BLaER1 treated with 17β-estradiol and CSF1 and Interleukin-3, amounts not matched to agents 10 nM and 100 nM (cell line): ENCODE measurements at regions not wholly inside any gene's neighbourhood (a gene's known extent, or its start where the extent isn't known, plus 50 kb on each side); places are given as distances from the start of the nearest gene placed in this dataset.

ENCODE experiments used
- H3K27ac ChIP-seq, 11 experiments: shearing (Covaris generic); formaldehyde crosslinking; 2 replicates each; pipeline ENCODE4 v1.8.1; 2022
- H3K27me3 ChIP-seq, 11 experiments: shearing (Covaris generic); formaldehyde crosslinking; 2 replicates each; pipeline ENCODE4 v1.8.1; 2022
- H3K36me3 ChIP-seq, 11 experiments: shearing (Covaris generic); formaldehyde crosslinking; 2 replicates each; pipeline ENCODE4 v1.8.1; 2022
- H3K4me1 ChIP-seq, 10 experiments: shearing (Covaris generic); formaldehyde crosslinking; 2 replicates each; pipeline ENCODE4 v1.8.1; 2022
- H3K4me2 ChIP-seq, 11 experiments: shearing (Covaris generic); formaldehyde crosslinking; 2 replicates each; pipeline ENCODE4 v1.8.1; 2022
- H3K4me3 ChIP-seq, 10 experiments: shearing (Covaris generic); formaldehyde crosslinking; 2 replicates each; pipeline ENCODE4 v1.8.1; 2022
- H3K9ac ChIP-seq, 11 experiments: shearing (Covaris generic); formaldehyde crosslinking; 2 replicates each; pipeline ENCODE4 v1.8.1; 2022
- H3K9me3 ChIP-seq, 11 experiments: shearing (Covaris generic); formaldehyde crosslinking; replicated peaks in 1 of 11; 2 replicates each; pipeline ENCODE4 v1.8.1; 2022
- H4K20me1 ChIP-seq, 11 experiments: shearing (Covaris generic); formaldehyde crosslinking; 2 replicates each; pipeline ENCODE4 v1.8.1; 2022
- Cebpa-rat ChIP-seq, 11 experiments: shearing (Covaris generic); IDR thresholded peaks; 2 replicates each; pipeline ENCODE4 v1.8.1; 2022

- Histone ChIP-seq H3K36me3 (no peaks in the 10 kb centered on the region), H4K20me1 (no peaks in the 10 kb centered on the region), H3K4me2 (peak overlapping the region; percentile 71 to 90 (median 84)), H3K27ac (peak overlapping the region; percentile 14 to 87 (median 82); a peak in 19 of 22 replicates), H3K4me1 (peaks cover 40 to 77% (median 55%) of the 10 kb centered on the region in 10 experiments), H3K4me3 (peak overlapping the region in 1 of 10 experiments; percentile 9; a peak in 1 of 20 replicates), H3K27me3 (no peaks in the 10 kb centered on the region), H3K9ac (peak overlapping the region in 9 of 11 experiments; percentile 14 to 72 (median 66); a peak in 14 of 22 replicates), H3K9me3 (peaks cover 7 to 15% (median 10%) of the 10 kb centered on the region in 11 experiments; a peak in 14 of 22 replicates)
- peak in 6 of 11 experiments; percentile 20 to 65 (median 37); a peak in 3 of 22 replicates for TF ChIP-seq Cebpa-rat (IDR thresholded peaks at IDR 0.05)
Observed at GRCh38 chr6:24996269-24996836, 60.6 kb upstream of the RIPOR2 start.

- H3K27ac ChIP-seq, result peak overlapping the region; percentile 14 to 87 (median 82); a peak in 21 of 22 replicates
- no peak for TF ChIP-seq Cebpa-rat (IDR thresholded peaks at IDR 0.05)
- peaks cover 32 to 75% (median 53%) of the 10 kb centered on the region in 10 experiments for H3K4me1 ChIP-seq
- peak overlapping the region; percentile 71 to 90 (median 84) for H3K4me2 ChIP-seq
- H3K9ac ChIP-seq, result peak overlapping the region in 9 of 11 experiments; percentile 29 to 72 (median 66); a peak in 15 of 22 replicates
- H3K27me3 ChIP-seq, result no peaks in the 10 kb centered on the region
- H4K20me1 ChIP-seq, result no peaks in the 10 kb centered on the region
- H3K36me3 ChIP-seq, result no peaks in the 10 kb centered on the region
- H3K4me3 ChIP-seq, result peak overlapping the region in 2 of 10 experiments; percentile 9 to 25; a peak in 2 of 20 replicates
- peaks cover 7 to 14% (median 10%) of the 10 kb centered on the region in 11 experiments; a peak in 14 of 22 replicates for H3K9me3 ChIP-seq
Observed at GRCh38 chr6:24997231-24997630, 61.5 kb upstream of the RIPOR2 start.

GRCh38 chr6:24997905-24998304 is 62.1 kb upstream of the RIPOR2 start:
- Histone ChIP-seq H3K4me1 (peaks cover 32 to 80% (median 59%) of the 10 kb centered on the region in 10 experiments), H3K27ac (peak overlapping the region in 10 of 11 experiments; percentile 60 to 87 (median 83); a peak in 21 of 22 replicates), H3K36me3 (no peaks in the 10 kb centered on the region), H3K27me3 (no peaks in the 10 kb centered on the region), H3K9ac (peak overlapping the region in 8 of 11 experiments; percentile 5 to 72 (median 64); a peak in 12 of 22 replicates), H3K4me2 (peak overlapping the region; percentile 71 to 90 (median 84)), H4K20me1 (no peaks in the 10 kb centered on the region), H3K4me3 (no peak overlapping the region), H3K9me3 (peaks cover 1 to 8% (median 6%) of the 10 kb centered on the region in 11 experiments; a peak in 13 of 22 replicates)
- TF ChIP-seq Cebpa-rat (IDR thresholded peaks at IDR 0.05), result no peak

- Histone ChIP-seq H3K4me2 (peak overlapping the region in 6 of 11 experiments; percentile 12 to 46 (median 28); a peak in 9 of 22 replicates), H3K27ac (peak overlapping the region in 3 of 11 experiments; percentile 3 to 13 (median 7); a peak in 2 of 22 replicates), H3K9me3 (0 out of 22 replicates have a peak, but pooled peaks cover 0 to 3% (median 0%) of the 10 kb centered on the region in 11 experiments), H3K27me3 (no peaks in the 10 kb centered on the region), H3K4me1 (peaks cover 34 to 92% (median 70%) of the 10 kb centered on the region in 10 experiments), H3K36me3 (no peaks in the 10 kb centered on the region; a peak in 1 of 22 replicates), H3K4me3 (no peak overlapping the region), H3K9ac (no peak overlapping the region), H4K20me1 (no peaks in the 10 kb centered on the region)
- no peak for TF ChIP-seq Cebpa-rat (IDR thresholded peaks at IDR 0.05)
Observed at GRCh38 chr6:25002326-25003091, 66.7 kb upstream of the RIPOR2 start.

GRCh38 chr6:25004357-25004756 is 68.6 kb upstream of the RIPOR2 start:
- TF ChIP-seq Cebpa-rat (IDR thresholded peaks at IDR 0.05), result no peak
- peak overlapping the region in 6 of 11 experiments; percentile 1 to 34 (median 31); a peak in 5 of 22 replicates for H3K9ac ChIP-seq
- H3K27me3 ChIP-seq, result no peaks in the 10 kb centered on the region

GRCh38 chr6:25005010-25005409 is 69.2 kb upstream of the RIPOR2 start:
- 0 out of 22 replicates have a peak, but pooled peaks cover 0 to 3% (median 0%) of the 10 kb centered on the region in 11 experiments for H3K9me3 ChIP-seq
- H4K20me1 ChIP-seq, result no peaks in the 10 kb centered on the region
- peaks cover 43 to 92% (median 76%) of the 10 kb centered on the region in 10 experiments for H3K4me1 ChIP-seq
- no peaks in the 10 kb centered on the region for H3K27me3 ChIP-seq
- H3K9ac ChIP-seq, result peak overlapping the region in 3 of 11 experiments; percentile 1 to 42 (median 26); a peak in 3 of 22 replicates
- H3K4me3 ChIP-seq, result no peak overlapping the region
- peak overlapping the region in 8 of 11 experiments; percentile 6 to 77 (median 60); a peak in 14 of 22 replicates for H3K4me2 ChIP-seq
- H3K36me3 ChIP-seq, result no peaks in the 10 kb centered on the region; a peak in 1 of 22 replicates
- peak overlapping the region in 10 of 11 experiments; percentile 49 to 99 (median 62); a peak in 20 of 22 replicates for H3K27ac ChIP-seq
- TF ChIP-seq Cebpa-rat (IDR thresholded peaks at IDR 0.05), result no peak

More at GRCh38 chr6:25004357-25004756, 68.6 kb upstream of the RIPOR2 start:
- Histone ChIP-seq H3K36me3 (no peaks in the 10 kb centered on the region; a peak in 1 of 22 replicates), H3K9me3 (0 out of 22 replicates have a peak, but pooled peaks cover 0 to 3% (median 0%) of the 10 kb centered on the region in 11 experiments), H3K4me2 (peak overlapping the region in 9 of 11 experiments; percentile 3 to 77 (median 60); a peak in 16 of 22 replicates), H4K20me1 (no peaks in the 10 kb centered on the region), H3K27ac (peak overlapping the region in 10 of 11 experiments; percentile 38 to 99 (median 62); a peak in 19 of 22 replicates), H3K4me3 (no peak overlapping the region), H3K4me1 (peaks cover 36 to 92% (median 72%) of the 10 kb centered on the region in 10 experiments)

GRCh38 chr6:25006075-25006474 is 70.3 kb upstream of the RIPOR2 start:
- no peak for TF ChIP-seq Cebpa-rat (IDR thresholded peaks at IDR 0.05)
- H3K4me1 ChIP-seq, result peaks cover 52 to 94% (median 85%) of the 10 kb centered on the region in 10 experiments
- H3K27me3 ChIP-seq, result no peaks in the 10 kb centered on the region
- H3K36me3 ChIP-seq, result no peaks in the 10 kb centered on the region; a peak in 1 of 22 replicates
- H3K9me3 ChIP-seq, result no peaks in the 10 kb centered on the region
- no peaks in the 10 kb centered on the region for H4K20me1 ChIP-seq
- peak overlapping the region in 1 of 10 experiments; percentile 6; a peak in 2 of 20 replicates for H3K4me3 ChIP-seq
- H3K9ac ChIP-seq, result peak overlapping the region; percentile 27 to 93 (median 87); a peak in 21 of 22 replicates
- H3K27ac ChIP-seq, result peak overlapping the region; percentile 95 to 99 (median 98); a peak in 21 of 22 replicates
- H3K4me2 ChIP-seq, result peak overlapping the region; percentile 77 to 93 (median 89)

GRCh38 chr6:25006565-25007001 is 70.8 kb upstream of the RIPOR2 start:
- no peaks in the 10 kb centered on the region for H3K27me3 ChIP-seq
- no peaks in the 10 kb centered on the region for H4K20me1 ChIP-seq
- peak overlapping the region; percentile 77 to 93 (median 89) for H3K4me2 ChIP-seq
- H3K9ac ChIP-seq, result peak overlapping the region; percentile 83 to 93 (median 88)
- H3K4me1 ChIP-seq, result peaks cover 52 to 99% (median 90%) of the 10 kb centered on the region in 10 experiments
- H3K27ac ChIP-seq, result peak overlapping the region; percentile 95 to 99 (median 98)
- peak; percentile 22 to 79 (median 47); a peak in 13 of 22 replicates for TF ChIP-seq Cebpa-rat (IDR thresholded peaks at IDR 0.05)
- no peaks in the 10 kb centered on the region; a peak in 1 of 22 replicates for H3K36me3 ChIP-seq
- H3K4me3 ChIP-seq, result peak overlapping the region in 9 of 10 experiments; percentile 11 to 57 (median 46); a peak in 12 of 20 replicates
- H3K9me3 ChIP-seq, result no peaks in the 10 kb centered on the region
